PC-3 (cell line): ENCODE measurements at regions not wholly inside any gene's neighbourhood (a gene's known extent, or its start where the extent isn't known, plus 50 kb on each side); places are given as distances from the start of the nearest gene placed in this dataset.

Source experiments
- EZH2 ChIP-seq: fragments of 300-600 bp; sonication (generic); IDR thresholded peaks from one replicate; pipeline ENCODE4 v1.6.1; 2017; ENCODE audit warnings: antibody characterized with exemption, mild to moderate bottlenecking, low read length; ENCODE audit not compliant: unreplicated experiment
- EZH2phosphoT487 ChIP-seq: fragments of 300-600 bp; sonication (generic); IDR thresholded peaks from 2 replicates; pipeline ENCODE4 v1.6.1; 2018; ENCODE audit warnings: mild to moderate bottlenecking, antibody characterized with exemption, low read length, borderline replicate concordance

GRCh38 chr3:168870892-168871291 lies 775.2 kb upstream of the GOLIM4 start:
- no peak for TF ChIP-seq EZH2
- TF ChIP-seq EZH2phosphoT487 = no peak
